ENCODE measurements at regions not wholly inside any gene's neighbourhood (a gene's known extent, or its start where the extent isn't known, plus 50 kb on each side); places are given as distances from the start of the nearest gene placed in this dataset.
A peak's percentile ranks its signal among the peaks of the same experiment; 100 is the strongest.
"Not testable (repeated sequence)": the region's sequence is repeated elsewhere in the genome, so short reads cannot be mapped to it uniquely, and the experiment has no call there.

DNA sequence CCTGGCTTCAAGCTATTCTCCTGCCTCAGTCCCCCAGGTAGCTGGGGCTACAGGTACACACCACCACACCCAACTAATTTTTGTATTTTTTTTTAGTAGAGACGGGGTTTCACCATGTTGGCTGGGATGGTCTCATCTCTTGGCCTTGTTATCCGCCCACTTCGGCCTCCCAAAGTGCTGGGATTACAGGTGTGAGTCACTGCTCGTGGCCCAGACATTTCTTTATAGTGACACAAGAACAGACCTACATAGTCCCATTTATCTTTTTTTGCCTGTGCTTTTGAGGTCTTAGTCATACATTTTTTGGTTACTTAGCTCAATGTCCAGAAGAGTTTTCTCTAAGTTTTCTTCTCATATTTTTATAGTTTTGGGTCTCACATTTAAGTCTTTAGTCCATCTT is 247.4 kb downstream of the SYT10 start:
- no peak for DNase-seq (ENCODE audit: low read depth)

DNA sequence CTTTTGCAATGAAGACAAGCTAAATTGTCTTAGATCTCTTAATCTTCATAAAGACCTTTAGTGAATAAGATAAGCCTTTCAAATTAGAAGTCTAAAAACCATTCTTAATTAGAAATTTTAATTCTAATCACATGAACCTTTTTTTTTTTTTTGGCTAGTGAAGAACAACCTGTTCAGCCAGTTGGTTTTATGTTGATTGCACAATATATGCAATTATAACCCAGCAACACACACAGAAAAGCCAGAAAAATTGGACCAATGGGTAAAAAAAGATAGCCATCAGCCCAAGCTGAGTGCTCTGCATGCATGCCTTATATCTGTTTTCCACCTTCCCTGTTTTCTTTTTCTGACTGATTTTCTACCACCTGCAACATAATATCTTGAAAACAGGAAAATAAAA is 252.2 kb downstream of the SYT10 start:
- no peak for DNase-seq (ENCODE audit: low read depth)

DNA sequence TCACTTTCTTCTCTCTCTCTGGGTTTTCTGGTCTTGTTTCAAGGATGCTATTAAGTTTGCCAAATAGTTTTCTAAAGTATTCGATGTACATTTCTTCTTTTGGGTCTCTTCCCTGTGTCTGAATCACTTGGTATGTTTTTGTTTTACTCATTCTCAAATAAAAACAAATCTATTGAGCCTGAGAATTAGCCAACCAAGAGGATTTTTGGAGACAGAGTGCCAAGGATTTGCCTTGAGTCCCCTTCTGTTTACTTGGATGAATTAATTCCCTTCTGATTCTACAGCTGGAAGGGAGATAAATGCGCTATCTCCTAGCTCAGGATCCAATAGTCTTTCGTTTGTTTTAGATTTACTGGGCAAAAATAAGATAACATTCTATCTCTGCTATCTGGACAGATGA is 255.5 kb downstream of the SYT10 start:
- no peak for DNase-seq (ENCODE audit: low read depth)

DNA sequence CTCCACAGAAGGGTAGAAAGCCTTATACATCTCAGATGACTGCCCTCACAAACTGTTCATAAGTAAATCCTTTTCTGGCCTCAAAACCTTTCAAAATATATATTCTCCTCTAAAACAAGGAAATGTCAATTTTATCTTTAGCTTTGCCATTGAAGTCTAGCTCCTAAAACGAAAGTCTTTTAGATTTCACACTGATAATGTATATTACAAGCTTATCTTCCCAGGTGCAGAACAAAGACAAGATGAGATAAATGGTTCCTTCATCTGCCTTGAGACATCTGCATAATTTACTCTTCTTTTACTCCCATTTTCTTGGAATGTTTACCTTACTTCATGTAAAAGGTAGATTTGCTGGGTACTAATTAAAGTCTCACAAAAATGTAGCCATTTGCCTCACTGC is 257.1 kb downstream of the SYT10 start:
- DNase-seq (ENCODE audit: low read depth): no peak

DNA sequence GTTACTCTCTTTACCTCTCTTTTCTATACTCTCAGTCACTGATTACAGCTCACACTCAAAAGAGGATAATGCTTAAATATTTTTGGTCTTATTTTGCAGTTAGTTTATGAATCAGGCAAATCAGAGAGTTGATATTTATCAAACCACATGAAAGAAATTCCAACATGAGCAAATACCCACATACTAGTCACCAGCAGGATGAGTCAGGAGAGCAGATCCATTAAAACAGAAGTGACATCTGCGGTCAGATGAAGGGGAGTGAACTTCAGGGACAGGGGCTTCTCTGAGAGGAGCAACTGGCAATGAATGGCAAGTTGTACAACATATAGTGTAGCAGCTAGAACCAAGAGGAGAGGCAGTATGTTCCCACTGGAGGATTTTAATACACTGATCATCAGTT is 258.7 kb downstream of the SYT10 start:
- DNase-seq (ENCODE audit: low read depth): peak; percentile 64

DNA sequence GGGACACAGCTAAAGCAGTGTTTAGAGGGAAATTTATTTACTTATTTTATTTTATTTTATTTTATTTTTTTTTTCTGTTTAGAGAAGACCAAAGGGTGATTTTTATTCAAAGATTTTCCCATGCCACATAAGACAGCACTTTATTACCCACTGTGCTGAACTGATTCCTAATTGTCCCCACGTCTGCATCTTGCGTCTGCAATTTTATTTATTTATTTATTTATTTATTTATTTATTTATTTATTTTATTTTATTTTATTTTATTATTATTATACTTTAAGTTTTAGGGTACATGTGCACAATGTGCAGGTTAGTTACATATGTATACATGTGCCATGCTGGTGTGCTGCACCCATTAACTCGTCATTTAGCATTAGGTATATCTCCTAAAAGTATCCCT is 269.7 kb upstream of the PKP2 start:
- DNase-seq (ENCODE audit: low read depth): not testable (repeated sequence)

DNA sequence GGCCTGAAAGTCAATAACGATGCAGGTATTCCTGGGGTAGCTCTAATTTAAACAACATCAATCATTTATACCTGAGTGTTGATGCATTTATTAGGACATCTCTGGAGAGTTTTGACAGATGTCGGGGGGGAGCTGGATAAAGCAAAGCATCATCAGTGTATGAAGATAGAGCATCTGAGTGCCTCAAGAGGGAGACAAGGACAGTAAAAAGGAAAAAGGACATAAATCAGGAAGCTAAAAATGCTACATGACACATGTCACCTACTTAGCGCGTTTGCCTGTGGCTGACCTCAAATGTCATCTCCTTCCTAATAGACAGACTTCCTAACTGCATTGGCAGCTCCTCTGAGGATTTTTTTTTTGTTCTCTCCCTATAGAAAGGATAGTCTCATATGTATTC is 259.5 kb upstream of the PKP2 start:
- DNase-seq (ENCODE audit: low read depth): no peak

DNA sequence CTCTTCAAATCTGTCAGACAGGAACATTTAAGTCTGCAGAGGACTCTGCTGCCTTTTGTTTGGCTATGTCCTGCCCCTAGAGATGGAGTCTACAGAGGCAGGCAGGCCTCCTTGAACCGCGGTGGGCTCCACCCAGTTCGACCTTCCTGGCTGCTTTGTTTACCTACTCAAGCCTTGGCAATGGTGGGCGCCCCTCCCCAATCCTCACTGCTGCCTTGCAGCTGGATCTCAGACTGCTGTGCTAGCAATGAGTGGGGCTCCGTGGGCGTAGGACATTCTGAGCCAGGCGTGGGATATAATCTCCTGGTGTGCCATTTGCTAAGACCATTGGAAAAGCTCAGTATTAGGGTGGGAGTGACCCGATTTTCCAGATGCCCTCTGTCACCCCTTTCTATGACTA is 250.7 kb upstream of the PKP2 start:
- DNase-seq (ENCODE audit: low read depth): not testable (repeated sequence)

DNA sequence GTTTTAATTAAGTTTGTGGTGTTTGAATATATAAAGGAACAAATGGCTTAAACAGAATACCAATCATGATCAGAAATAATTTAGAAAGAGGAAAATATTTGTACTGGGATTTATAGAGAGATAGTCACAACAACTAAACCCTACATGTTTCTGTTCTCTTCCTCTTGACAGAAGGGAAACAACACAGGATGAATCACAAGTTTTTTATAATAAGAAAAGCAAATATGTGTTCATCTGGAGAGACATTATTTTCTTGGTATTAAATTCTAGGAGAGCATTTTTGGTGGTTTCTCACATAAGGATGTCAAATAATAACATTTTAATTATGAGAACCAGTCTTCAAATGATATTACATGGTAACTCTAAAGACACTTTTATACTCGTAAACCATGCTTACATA is 232.9 kb upstream of the PKP2 start:
- no peak for DNase-seq (ENCODE audit: low read depth)

DNA sequence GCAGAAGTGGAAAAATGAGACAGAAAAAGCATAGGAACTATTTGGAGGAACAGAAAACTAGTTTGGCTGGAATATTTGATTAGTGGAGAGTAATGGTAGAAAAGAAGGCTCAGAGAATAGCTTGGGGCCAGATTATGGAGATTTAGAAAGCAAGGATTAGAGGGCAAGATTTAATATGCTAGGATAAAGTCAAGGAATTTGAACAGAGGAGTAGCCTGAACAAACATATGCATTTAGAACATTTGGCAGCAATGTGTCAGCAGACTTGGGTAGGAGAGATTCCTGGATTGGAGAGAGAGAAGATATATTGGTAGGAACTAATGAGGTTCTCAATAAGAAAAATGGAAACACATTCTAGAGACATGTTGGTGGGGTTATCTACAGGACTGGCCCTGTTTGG is 229.2 kb upstream of the PKP2 start:
- DNase-seq (ENCODE audit: low read depth): no peak

DNA sequence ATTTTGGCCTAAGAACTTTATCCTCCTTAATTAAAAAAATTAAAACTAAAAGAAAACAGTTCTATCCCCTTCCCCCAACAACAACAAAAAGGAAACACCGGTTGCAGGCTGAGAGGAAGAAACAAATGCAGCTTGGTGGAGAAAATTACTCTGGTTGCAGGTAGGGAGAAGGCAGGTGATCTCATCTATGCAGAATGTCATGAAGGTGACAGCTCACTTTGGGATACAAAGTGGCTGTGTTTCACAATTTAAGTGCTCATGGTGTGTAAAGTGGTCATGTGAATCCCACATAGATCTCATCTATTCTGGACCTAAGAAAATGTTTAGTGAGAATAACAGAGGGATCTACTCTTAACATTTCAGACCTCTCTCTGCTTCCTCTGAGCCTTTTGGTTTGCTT is 219.7 kb upstream of the PKP2 start:
- no peak for DNase-seq (ENCODE audit: low read depth)

DNA sequence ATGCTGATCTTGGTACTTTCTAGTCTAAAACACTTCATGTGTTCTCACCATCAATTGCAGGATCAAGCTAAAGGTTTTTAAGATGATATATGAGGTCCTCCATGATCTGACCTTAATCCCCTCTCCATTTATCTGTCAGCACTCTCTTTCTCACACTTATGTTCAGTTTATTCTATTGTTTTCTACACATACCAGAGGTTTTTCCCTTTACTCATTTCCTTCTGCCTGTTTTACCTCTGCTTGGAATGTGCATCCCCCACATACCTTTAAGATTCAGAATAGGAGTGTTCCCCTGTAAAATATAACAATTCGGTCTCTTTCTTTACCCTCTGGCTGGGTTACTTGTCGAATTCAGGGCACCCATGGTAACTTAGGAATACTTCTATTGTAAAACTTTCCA is 219.1 kb upstream of the PKP2 start:
- DNase-seq (ENCODE audit: low read depth): no peak

DNA sequence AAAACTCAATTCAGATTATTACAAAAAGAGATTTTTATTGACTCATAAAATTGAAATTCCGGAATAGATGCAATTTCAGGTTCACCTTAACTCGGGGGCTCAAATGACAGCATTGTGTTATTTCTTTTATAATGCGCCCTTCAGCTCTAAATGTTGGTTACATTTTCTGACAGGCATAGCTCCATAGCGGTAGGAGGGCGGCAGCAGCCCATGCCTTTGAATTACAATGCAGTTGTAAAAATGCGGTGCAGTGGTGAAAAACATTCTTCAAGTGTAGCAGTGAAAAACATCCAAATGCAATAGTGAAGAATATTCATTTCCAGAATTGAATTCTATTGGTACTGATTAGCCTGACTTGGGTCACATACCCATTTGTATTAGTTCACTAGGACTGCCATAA is 215.3 kb upstream of the PKP2 start:
- no peak for DNase-seq (ENCODE audit: low read depth)

DNA sequence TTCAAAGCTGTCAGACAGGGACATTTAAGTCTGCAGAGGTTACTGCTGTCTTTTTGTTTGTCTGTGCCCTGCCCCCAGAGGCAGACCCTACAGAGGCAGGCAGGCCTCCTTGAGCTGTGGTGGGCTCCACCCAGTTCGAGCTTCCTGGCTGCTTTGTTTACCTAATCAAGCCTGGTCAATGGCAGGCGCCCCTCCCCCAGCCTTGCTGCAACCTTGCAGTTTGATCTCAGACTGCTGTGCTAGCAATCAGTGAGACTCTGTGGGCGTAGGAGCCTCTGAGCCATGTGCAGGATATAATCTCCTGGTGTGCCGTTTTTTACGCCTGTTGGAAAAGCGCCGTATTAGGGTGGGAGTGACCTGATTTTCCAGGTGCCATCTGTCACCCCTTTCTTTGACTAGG is 211.2 kb upstream of the PKP2 start:
- not testable (repeated sequence) for DNase-seq (ENCODE audit: low read depth)

DNA sequence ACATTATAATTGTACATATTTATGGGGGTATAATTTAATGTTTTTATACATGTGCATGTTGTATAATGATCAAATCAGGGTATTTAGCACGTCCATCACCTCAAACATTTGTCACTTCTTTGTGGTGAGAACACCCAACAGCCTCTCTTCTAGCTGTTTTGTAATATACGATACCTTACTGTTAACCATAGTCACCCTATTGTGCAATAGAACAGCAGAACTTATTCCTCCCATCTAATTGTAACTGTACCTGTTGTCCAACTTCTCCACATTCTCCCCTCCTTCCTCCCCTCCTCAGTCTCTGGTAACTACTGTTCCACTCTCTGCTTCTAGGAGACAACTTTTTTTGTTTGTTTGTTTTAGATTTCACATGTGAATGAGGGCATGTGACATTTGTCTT is 197.0 kb upstream of the PKP2 start:
- no peak for DNase-seq (ENCODE audit: low read depth)

DNA sequence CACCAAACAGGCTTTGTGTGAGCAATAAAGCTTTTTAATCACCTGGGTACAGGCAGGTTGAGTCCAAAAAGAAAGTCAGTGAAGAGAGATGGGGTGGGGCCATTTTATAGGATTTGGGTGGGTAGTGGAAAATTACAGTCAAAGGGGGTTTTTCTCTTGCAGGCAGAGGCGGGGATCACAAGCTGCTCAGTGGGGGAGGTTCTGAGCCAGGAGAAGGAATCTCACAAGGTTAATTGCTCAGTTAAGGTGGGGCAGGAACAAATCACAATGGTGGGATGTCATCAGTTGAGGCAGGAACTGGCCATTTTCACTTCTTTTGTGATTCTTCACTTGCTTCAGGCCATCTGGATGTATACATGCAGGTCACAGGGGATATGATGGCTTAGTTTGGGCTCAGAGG is 191.3 kb upstream of the PKP2 start:
- not testable (repeated sequence) for DNase-seq (ENCODE audit: low read depth)

DNA sequence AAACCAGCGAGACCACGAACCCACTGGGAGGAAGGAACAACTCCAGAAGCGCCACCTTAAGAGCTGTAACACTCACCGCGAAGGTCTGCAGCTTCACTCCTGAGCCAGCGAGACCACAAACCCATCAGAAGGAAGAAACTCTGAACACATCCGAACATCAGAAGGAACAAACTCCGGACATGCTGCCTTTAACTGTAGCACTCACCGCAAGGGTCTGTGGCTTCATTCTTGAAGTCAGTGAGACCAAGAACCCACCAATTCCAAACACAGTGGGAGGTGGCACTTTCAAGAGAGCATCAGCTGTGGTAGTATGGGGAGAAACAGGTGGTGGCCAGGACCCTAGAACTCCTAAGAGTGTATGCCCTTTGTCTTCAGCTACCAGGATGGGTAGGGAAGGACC is 179.8 kb upstream of the PKP2 start:
- not testable (repeated sequence) for DNase-seq (ENCODE audit: low read depth)

DNA sequence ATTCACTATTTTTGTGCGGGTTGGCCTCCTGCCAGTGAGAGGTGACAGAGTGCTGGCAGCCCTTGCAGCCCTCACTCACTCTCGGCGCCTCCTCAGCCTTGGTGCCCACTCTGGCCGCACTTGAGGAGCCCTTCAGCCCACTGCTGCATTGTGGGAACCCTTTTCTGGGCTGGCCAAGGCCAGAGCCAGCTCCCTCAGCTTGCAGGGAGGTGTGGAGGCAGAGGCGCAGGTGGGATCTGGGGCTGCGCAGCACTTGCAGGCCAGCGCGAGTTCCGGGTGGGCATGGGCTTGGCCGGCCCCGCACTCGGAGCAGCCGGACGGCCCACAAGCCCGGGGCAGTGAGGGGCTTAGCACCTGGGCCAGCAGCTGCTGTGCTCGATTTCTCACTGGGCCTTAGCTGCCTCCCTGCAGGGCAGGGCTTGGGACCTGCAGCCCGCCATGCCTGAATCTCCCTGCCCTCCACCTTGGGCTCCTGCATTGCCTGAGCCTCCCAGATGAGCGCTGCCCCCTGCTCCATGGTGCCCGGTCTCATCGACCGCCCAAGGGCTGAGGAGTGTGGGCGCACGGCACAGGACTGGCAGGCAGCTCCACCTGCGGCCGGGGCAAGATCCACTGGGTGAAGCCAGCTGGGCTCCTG is 178.7 kb upstream of the PKP2 start:
- DNase-seq (ENCODE audit: low read depth): not testable (repeated sequence)

DNA sequence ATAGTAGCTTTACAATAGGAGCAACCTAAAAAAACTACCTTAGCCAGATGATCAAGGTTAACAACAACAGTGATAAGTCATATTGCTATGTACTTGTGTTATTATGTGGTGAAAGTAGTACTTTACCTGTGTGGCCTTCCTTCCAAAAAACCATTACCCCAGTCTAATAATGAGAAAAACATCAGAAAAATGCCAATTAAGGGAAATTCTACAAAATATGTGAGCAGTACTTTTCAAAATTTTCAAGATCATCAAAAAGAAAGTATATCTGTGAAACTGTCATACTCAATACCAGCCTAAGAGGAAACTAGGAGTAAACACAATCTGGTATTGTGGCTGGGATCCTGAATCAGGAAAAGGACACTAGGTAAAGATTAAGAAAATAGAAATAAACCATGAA is 165.3 kb upstream of the PKP2 start:
- no peak for DNase-seq (ENCODE audit: low read depth)

DNA sequence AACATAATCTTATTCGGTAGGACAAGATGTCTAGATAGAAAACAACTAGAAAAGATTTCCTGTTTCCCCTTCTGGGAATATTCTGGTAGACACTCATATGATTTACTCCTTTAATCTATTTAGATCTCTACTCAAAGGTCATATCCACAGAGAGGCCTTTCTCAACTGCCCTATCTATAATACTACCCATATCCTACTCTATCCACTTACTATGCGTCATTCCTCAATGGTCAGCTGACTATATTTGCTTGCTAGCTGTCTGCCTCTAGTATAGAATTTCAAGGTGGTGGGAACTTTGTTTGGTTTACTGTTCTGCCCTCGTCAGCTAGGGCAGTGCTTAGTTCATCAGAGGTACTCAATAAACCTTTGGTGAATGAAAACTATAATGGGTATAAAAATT is 157.8 kb upstream of the PKP2 start:
- no peak for DNase-seq (ENCODE audit: low read depth)

DNA sequence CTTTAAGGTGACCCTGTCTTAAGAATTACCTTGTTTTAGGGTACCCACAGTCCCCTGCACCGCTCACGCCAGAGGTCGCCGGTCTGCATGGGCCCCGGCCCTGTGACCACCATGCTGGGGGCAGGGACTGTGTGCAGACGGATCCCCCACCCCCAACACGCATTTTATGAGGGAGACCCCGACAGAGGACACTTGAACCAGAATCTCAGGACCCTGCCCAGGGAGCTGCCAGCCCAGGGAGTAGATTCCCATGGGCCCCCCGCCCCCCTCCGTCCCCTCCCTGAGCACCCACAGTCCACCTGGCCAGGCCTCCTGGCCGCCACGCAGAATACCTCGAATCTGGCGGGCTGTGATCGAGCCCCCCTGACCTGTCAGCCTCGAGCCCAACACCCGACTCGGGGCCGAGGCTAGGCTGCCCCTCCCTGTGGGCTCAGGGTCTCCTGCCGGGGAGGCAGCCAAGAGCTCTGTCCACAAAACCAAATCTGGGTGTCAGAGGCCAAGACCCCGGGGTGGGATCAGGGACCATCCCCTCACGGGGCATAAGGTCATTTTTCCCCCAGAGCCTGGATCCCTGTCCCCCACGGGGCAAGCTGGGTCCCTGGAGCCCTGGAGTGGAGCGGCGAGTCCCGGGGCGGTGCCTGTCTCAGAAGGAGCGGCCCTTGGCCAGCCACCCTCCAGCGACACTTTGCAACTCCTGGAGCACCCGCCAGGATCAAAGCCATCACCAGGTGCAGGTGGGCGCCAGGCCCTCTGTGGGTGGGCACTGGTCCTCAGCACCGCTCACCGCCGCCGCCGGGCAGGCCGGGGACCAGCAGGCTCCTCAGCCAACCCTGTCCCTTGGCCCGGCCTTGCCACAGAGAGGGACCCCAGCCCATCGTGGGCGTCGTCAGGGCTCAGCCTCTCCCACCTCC is 155.8 kb upstream of the PKP2 start:
- no peak for DNase-seq (ENCODE audit: low read depth)

DNA sequence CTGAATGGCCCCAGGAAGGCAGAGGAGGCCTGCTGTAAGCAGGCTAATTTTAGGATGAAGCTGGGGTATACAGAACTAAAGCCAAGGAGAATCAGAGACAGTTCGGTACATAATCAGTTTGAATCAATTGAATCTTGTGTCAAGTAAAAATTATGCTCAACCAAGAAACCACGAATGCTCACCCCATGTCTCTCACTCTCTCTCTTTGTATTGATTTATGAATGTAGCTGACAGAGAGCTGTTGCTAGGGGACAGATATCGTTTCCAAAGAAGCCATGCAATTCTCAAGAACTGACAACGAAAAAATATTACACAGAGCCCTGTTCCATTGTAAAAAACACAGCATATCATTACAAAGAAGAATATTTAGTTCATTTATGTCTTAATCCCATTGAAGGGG is 151.1 kb upstream of the PKP2 start:
- no peak for DNase-seq (ENCODE audit: low read depth)

DNA sequence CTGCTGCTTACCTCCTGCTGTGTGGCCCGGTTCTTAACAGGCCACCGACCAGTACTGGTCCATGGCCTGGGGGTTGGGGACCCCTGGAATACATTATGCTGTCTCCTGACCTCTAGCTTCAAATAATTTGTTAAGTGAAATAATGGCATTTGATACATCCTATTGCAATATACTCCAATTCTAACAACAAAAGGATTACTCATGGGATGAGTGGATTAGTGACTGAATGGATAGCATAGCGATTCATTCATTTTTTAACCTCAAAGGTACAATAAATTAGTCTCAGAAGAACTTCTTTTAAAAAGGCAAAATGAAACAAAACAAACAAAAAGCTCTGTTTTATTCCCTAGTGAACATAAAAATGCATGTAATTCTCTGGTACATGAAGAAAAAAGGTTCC is 147.9 kb upstream of the PKP2 start:
- DNase-seq (ENCODE audit: low read depth): no peak

DNA sequence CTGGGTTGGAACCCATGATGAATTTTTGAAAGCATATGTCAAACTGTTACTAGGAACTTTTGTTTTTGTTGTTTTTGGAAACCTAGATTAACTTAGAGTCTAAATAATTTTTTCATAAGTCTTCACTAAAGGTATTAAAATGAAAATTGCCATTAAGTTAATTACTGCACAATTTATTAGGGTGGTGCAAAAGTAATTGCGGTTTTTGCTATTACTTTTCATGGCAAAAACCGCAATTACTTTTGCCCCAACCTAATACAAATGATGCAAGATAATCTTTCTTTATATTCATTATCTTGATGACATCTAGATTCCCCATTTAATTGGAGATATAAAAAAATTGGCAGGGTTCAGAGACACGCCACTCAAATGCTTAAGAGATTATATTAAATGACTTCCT is 145.0 kb upstream of the PKP2 start:
- DNase-seq (ENCODE audit: low read depth): no peak
